Retinal pigment epithelial cell (primary cell): ENCODE measurements at regions not wholly inside any gene's neighbourhood (a gene's known extent, or its start where the extent isn't known, plus 50 kb on each side); places are given as distances from the start of the nearest gene placed in this dataset.
"Not testable (repeated sequence)": the region's sequence is repeated elsewhere in the genome, so short reads cannot be mapped to it uniquely, and the experiment has no call there.

Experiments
- DNase-seq: peaks from one replicate; pipeline ENCODE4 v3.0.0-alpha.2; 2010; ENCODE audit warnings: low read depth
- H3K4me3 ChIP-seq: 2 replicates; pipeline ENCODE4 v1.5.1; 2011; ENCODE audit warnings: mild to moderate bottlenecking, low read length, control low read depth, moderate library complexity
- CTCF ChIP-seq: conservative IDR thresholded peaks from 2 replicates; pipeline ENCODE4 v1.5.1; 2011; ENCODE audit warnings: low read depth, low read length, control low read depth, inconsistent platforms

- no peak for TF ChIP-seq CTCF
- DNase-seq = no peak
These were observed 76.0 kb upstream of the SLC35F3 start for GRCh38 chr1:233828480-233828879.

DNA sequence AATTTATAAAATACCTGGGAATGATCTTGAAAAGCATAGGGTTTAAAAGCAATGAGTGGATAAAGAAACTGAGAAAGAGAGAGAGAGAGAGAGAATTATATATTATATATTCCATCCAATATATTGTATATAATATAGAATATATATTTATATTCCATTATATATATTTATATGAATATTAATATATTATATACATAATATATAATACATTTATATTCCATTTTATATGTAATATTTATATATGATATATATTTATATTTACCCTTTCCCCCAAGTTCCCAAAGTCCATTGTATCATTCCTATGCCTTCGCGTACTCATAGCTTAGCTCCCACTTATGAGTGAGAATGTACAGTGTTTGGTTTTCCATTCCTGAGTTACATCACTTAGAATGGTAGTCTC lies 69.9 kb upstream of the SLC35F3 start:
- TF ChIP-seq CTCF = no peak
- DNase-seq = no peak

More at GRCh38 chr1:233828480-233828879, 76.0 kb upstream of the SLC35F3 start:
- no peak overlapping the region for H3K4me3 ChIP-seq

GRCh38 chr1:233838207-233838606 lies 66.3 kb upstream of the SLC35F3 start:
- H3K4me3 ChIP-seq, DNase-seq: not testable (repeated sequence)

More for the DNA sequence above, 69.9 kb upstream of the SLC35F3 start:
- H3K4me3 ChIP-seq = no peak overlapping the region

DNA sequence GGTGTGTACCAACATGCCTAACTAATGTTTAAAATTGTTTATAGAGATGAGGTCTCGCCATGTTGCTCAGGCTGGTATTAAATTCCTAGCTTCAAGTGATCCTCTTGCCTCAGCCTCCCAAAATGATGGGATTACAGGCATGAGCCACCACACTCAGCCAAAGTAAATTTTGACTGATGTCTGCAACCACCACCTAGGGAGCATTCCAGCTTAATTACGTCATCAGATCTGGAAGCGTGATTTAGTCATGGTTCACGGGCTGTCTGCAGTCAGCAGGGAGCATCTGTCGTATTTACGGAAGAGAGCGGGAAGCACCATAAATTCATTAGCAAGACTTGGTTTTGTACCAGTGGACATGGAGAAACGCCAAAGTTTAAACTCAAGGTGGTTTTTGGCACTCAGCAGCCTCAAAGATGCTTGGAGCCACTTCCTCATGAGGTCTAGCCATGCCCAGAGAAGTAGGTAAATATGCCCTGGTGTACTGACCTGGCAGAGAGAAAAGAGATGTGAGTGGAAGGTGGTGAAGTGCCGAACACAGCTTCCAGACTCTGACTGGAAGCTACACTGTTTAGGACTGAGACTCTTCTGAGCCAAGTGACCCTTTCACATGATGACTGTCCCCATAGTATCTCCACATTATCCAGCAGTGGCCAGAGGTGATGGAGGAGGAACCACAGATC lies 60.8 kb upstream of the SLC35F3 start:
- no peak overlapping the region for H3K4me3 ChIP-seq
- no peak for DNase-seq
- no peak for TF ChIP-seq CTCF

- no peak for DNase-seq
- H3K4me3 ChIP-seq = no peak overlapping the region
- TF ChIP-seq CTCF = no peak
These were observed 60.2 kb upstream of the SLC35F3 start for GRCh38 chr1:233844275-233844674.

- DNase-seq = no peak
- H3K4me3 ChIP-seq = no peak overlapping the region
- TF ChIP-seq CTCF = no peak
These were observed 59.8 kb upstream of the SLC35F3 start for GRCh38 chr1:233844692-233845091.
